GM10266 (cell line): ENCODE measurements at regions not wholly inside any gene's neighbourhood (a gene's known extent, or its start where the extent isn't known, plus 50 kb on each side); places are given as distances from the start of the nearest gene placed in this dataset.
"Not testable (repeated sequence)": the region's sequence is repeated elsewhere in the genome, so short reads cannot be mapped to it uniquely, and the experiment has no call there.

Experiments
- DNase-seq: peaks from one replicate; pipeline ENCODE4 v3.0.0; 2012; ENCODE audit errors: extremely low spot score
- CTCF ChIP-seq: IDR thresholded peaks from 2 replicates; pipeline ENCODE4 v1.5.1; 2012; ENCODE audit warnings: mild to moderate bottlenecking, low read depth; ENCODE audit not compliant: control insufficient read depth, insufficient read depth; ENCODE audit errors: missing control alignments

- TF ChIP-seq CTCF = no peak
- DNase-seq = no peak
Observed at GRCh38 chr7:16369855-16370254, 51.5 kb downstream of the CRPPA start.

GRCh38 chr7:16369309-16369708 lies 52.0 kb downstream of the CRPPA start:
- not testable (repeated sequence) for DNase-seq

GRCh38 chr7:16368885-16369284 lies 52.5 kb downstream of the CRPPA start:
- TF ChIP-seq CTCF = no peak
- DNase-seq = no peak

- DNase-seq = no peak
- no peak for TF ChIP-seq CTCF
Observed at GRCh38 chr7:16367115-16367514, 54.2 kb downstream of the CRPPA start.

- TF ChIP-seq CTCF = no peak
- DNase-seq = no peak
Observed at GRCh38 chr7:16365952-16366351, 55.4 kb downstream of the CRPPA start.

GRCh38 chr7:16365177-16365576 lies 56.2 kb downstream of the CRPPA start:
- no peak for DNase-seq
- no peak for TF ChIP-seq CTCF

GRCh38 chr7:16359216-16359615 lies 62.1 kb downstream of the CRPPA start:
- DNase-seq = no peak
- TF ChIP-seq CTCF = no peak

- DNase-seq = no peak
- TF ChIP-seq CTCF = no peak
Observed at GRCh38 chr7:16357921-16358320, 63.4 kb downstream of the CRPPA start.
